ENCODE measurements at regions not wholly inside any gene's neighbourhood (a gene's known extent, or its start where the extent isn't known, plus 50 kb on each side); places are given as distances from the start of the nearest gene placed in this dataset.

DNA sequence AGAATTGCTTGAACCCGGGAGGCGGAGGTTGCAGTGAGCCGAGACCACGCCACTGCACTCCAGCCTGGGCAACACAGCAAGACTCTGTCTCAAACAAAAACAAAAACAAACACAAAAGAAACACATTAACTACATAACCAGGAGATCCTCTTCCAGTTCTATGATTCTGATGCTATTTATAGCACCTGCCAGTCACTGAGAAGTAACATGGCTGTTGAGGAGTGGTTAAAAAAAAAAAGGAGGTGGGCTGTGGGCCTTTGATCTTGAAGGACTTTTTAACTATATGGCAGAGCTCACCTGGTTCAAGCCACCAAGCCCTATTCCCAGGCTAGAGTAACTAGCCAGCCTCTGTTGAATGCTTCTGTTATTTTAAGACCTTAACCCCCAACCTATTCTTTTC lies 148.8 kb downstream of the ZBTB18 start (continued):
- TF ChIP-seq, protein P1, sequence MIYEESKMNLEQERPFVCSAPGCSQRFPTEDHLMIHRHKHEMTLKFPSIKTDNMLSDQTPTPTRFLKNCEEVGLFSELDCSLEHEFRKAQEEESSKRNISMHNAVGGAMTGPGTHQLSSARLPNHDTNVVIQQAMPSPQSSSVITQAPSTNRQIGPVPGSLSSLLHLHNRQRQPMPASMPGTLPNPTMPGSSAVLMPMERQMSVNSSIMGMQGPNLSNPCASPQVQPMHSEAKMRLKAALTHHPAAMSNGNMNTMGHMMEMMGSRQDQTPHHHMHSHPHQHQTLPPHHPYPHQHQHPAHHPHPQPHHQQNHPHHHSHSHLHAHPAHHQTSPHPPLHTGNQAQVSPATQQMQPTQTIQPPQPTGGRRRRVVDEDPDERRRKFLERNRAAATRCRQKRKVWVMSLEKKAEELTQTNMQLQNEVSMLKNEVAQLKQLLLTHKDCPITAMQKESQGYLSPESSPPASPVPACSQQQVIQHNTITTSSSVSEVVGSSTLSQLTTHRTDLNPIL (CRISPR knock-in tag; IDR thresholded peaks at IDR 0.05; ENCODE audit: low read depth): no peak
- TF ChIP-seq ZFP3 (CRISPR knock-in tag; IDR thresholded peaks at IDR 0.05): no peak
- TF ChIP-seq ESRRG (CRISPR knock-in tag; IDR thresholded peaks at IDR 0.05): no peak
- TF ChIP-seq, protein P2, sequence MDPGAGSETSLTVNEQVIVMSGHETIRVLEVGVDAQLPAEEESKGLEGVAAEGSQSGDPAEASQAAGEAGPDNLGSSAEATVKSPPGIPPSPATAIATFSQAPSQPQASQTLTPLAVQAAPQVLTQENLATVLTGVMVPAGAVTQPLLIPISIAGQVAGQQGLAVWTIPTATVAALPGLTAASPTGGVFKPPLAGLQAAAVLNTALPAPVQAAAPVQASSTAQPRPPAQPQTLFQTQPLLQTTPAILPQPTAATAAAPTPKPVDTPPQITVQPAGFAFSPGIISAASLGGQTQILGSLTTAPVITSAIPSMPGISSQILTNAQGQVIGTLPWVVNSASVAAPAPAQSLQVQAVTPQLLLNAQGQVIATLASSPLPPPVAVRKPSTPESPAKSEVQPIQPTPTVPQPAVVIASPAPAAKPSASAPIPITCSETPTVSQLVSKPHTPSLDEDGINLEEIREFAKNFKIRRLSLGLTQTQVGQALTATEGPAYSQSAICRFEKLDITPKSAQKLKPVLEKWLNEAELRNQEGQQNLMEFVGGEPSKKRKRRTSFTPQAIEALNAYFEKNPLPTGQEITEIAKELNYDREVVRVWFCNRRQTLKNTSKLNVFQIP (CRISPR knock-in tag; IDR thresholded peaks at IDR 0.05; ENCODE audit: borderline replicate concordance, low read depth): no peak
- TF ChIP-seq, protein P3, sequence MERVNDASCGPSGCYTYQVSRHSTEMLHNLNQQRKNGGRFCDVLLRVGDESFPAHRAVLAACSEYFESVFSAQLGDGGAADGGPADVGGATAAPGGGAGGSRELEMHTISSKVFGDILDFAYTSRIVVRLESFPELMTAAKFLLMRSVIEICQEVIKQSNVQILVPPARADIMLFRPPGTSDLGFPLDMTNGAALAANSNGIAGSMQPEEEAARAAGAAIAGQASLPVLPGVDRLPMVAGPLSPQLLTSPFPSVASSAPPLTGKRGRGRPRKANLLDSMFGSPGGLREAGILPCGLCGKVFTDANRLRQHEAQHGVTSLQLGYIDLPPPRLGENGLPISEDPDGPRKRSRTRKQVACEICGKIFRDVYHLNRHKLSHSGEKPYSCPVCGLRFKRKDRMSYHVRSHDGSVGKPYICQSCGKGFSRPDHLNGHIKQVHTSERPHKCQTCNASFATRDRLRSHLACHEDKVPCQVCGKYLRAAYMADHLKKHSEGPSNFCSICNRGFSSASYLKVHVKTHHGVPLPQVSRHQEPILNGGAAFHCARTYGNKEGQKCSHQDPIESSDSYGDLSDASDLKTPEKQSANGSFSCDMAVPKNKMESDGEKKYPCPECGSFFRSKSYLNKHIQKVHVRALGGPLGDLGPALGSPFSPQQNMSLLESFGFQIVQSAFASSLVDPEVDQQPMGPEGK (CRISPR knock-in tag; IDR thresholded peaks at IDR 0.05; ENCODE audit: borderline replicate concordance): no peak
- no peak for TF ChIP-seq ZNF8 (CRISPR knock-in tag; IDR thresholded peaks at IDR 0.05)
- TF ChIP-seq ZFP30 (CRISPR knock-in tag; IDR thresholded peaks at IDR 0.05): no peak
- TF ChIP-seq TCF4 (CRISPR knock-in tag; IDR thresholded peaks at IDR 0.05; ENCODE audit: borderline replicate concordance): no peak
- no peak for TF ChIP-seq BACH2 (CRISPR knock-in tag; IDR thresholded peaks at IDR 0.05; ENCODE audit: borderline replicate concordance)

DNA sequence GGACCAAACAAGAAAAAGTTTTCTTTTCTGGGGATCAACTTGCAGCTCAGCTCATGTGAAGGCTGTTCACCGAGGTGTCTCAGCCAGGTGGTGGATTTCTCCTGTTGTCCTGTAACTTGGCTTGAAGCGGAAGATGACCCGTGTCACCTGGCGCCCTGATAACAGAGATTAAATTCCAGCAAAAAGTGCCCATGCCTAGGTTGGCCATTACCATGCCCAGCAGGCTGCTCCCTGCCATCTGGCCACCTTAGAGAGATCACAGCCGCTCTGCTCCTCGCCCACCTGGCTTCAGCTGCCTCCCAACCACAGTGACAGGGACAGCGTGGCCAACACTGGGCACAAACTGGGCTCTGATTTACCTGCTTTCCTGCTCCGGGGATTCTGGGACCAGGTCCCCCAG lies 149.5 kb downstream of the ZBTB18 start:
- no peak; the same call in 2 of the 3 replicates for ATAC-seq
- TF ChIP-seq OSR1 (CRISPR knock-in tag; IDR thresholded peaks at IDR 0.05): no peak
- no peak for TF ChIP-seq ZNF565 (CRISPR knock-in tag; conservative IDR thresholded peaks at IDR 0.05; ENCODE audit: low read depth)
- no peak for TF ChIP-seq ZFP3 (CRISPR knock-in tag; IDR thresholded peaks at IDR 0.05)
- TF ChIP-seq BACH2 (CRISPR knock-in tag; IDR thresholded peaks at IDR 0.05; ENCODE audit: borderline replicate concordance): no peak
- TF ChIP-seq ZNF70 (CRISPR knock-in tag; IDR thresholded peaks at IDR 0.05): no peak
- no peak for TF ChIP-seq ESRRG (CRISPR knock-in tag; IDR thresholded peaks at IDR 0.05)
- no peak for TF ChIP-seq ZFP30 (CRISPR knock-in tag; IDR thresholded peaks at IDR 0.05)

DNA sequence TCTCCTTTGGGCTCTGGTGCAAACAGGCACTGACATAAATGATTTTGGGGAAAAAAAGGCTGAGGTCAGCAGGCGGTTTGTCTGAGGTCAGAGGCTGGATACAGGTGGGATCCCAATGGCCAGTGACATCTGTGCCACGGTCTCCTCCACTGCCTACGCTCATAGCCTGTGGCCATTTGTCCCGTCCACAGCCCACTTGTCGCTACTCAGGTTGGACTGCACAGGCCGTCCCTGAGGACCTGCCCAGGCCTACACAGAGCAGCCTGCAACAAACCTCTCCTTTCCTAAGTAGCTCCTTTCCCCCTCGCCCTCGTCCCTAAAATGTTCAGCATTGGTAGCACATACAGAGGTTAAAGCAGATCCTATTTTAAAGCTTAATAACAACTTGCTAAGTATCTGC lies 150.7 kb downstream of the ZBTB18 start:
- no peak for ATAC-seq
- no peak for TF ChIP-seq ZC3H10 (CRISPR knock-in tag; IDR thresholded peaks at IDR 0.05)
- TF ChIP-seq SNAI2 (CRISPR knock-in tag; IDR thresholded peaks at IDR 0.05): no peak
- TF ChIP-seq RARB (CRISPR knock-in tag; IDR thresholded peaks at IDR 0.05): no peak
- no peak for TF ChIP-seq CSDC2 (CRISPR knock-in tag; IDR thresholded peaks at IDR 0.05)
- TF ChIP-seq, protein P2 (CRISPR knock-in tag; IDR thresholded peaks at IDR 0.05; ENCODE audit: borderline replicate concordance, low read depth): no peak
- TF ChIP-seq ZNF565 (CRISPR knock-in tag; conservative IDR thresholded peaks at IDR 0.05; ENCODE audit: low read depth): no peak
- no peak for TF ChIP-seq BACH2 (CRISPR knock-in tag; IDR thresholded peaks at IDR 0.05; ENCODE audit: borderline replicate concordance)
- TF ChIP-seq, protein P3 (CRISPR knock-in tag; IDR thresholded peaks at IDR 0.05; ENCODE audit: borderline replicate concordance): no peak
- no peak for TF ChIP-seq ZNF70 (CRISPR knock-in tag; IDR thresholded peaks at IDR 0.05)

DNA sequence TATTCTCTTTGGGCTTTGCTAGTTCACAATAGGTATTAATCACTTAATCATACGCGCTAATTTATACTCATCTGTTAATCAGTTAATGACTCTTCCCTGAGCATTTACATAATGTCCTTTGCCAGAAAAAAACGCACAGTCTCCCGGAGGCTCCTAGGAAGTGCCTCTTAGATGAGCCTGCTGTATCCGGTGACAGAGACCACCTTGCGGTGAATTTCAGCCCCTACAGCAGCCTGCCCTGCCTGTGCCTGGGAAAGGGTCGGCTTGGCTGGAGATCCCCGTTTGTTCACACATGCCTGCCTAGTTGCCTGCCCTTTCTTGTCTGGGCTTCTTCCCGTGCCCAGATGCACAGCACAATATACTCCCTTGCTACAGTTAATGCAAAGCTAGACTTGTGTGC lies 152.9 kb downstream of the ZBTB18 start:
- ATAC-seq: no peak
- TF ChIP-seq ZFP3 (CRISPR knock-in tag; IDR thresholded peaks at IDR 0.05) (no peak), ARNTL (CRISPR knock-in tag; IDR thresholded peaks at IDR 0.05; ENCODE audit: borderline replicate concordance, low read depth) (no peak), TCF4 (CRISPR knock-in tag; IDR thresholded peaks at IDR 0.05; ENCODE audit: borderline replicate concordance) (no peak), ZNF70 (CRISPR knock-in tag; IDR thresholded peaks at IDR 0.05) (no peak), BACH2 (CRISPR knock-in tag; IDR thresholded peaks at IDR 0.05; ENCODE audit: borderline replicate concordance) (no peak), ZNF565 (CRISPR knock-in tag; conservative IDR thresholded peaks at IDR 0.05; ENCODE audit: low read depth) (no peak), RARB (CRISPR knock-in tag; IDR thresholded peaks at IDR 0.05) (no peak), SNAI2 (CRISPR knock-in tag; IDR thresholded peaks at IDR 0.05) (no peak), CSDC2 (CRISPR knock-in tag; IDR thresholded peaks at IDR 0.05) (no peak), ISL1 (CRISPR knock-in tag; IDR thresholded peaks at IDR 0.05) (no peak), TOX (CRISPR knock-in tag; IDR thresholded peaks at IDR 0.05; ENCODE audit: borderline replicate concordance) (no peak), ESRRG (CRISPR knock-in tag; IDR thresholded peaks at IDR 0.05) (no peak)
- TF ChIP-seq, protein P4, sequence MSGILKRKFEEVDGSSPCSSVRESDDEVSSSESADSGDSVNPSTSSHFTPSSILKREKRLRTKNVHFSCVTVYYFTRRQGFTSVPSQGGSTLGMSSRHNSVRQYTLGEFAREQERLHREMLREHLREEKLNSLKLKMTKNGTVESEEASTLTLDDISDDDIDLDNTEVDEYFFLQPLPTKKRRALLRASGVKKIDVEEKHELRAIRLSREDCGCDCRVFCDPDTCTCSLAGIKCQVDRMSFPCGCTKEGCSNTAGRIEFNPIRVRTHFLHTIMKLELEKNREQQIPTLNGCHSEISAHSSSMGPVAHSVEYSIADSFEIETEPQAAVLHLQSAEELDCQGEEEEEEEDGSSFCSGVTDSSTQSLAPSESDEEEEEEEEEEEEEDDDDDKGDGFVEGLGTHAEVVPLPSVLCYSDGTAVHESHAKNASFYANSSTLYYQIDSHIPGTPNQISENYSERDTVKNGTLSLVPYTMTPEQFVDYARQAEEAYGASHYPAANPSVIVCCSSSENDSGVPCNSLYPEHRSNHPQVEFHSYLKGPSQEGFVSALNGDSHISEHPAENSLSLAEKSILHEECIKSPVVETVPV (CRISPR knock-in tag; IDR thresholded peaks at IDR 0.05): no peak
- TF ChIP-seq, protein P1 (CRISPR knock-in tag; IDR thresholded peaks at IDR 0.05; ENCODE audit: low read depth): no peak

All from SK-N-SH treated with all-trans-retinoic acid at 6 μM for 48 hours (cell line).